HFFc6 (cell line): ENCODE measurements at regions not wholly inside any gene's neighbourhood (a gene's known extent, or its start where the extent isn't known, plus 50 kb on each side); places are given as distances from the start of the nearest gene placed in this dataset.
"Not testable (repeated sequence)": the region's sequence is repeated elsewhere in the genome, so short reads cannot be mapped to it uniquely, and the experiment has no call there.

Experiments used
- DNase-seq: peaks from one replicate; pipeline ENCODE4 v3.0.0-alpha.2; 2018
- H3K27ac Mint-ChIP-seq: 2 replicates; pipeline ENCODE4 v1.8.0; 2020; ENCODE audit warnings: mild to moderate bottlenecking, mixed read lengths
- H3K27me3 Mint-ChIP-seq: 2 replicates; pipeline ENCODE4 v1.8.0; 2021; ENCODE audit warnings: mild to moderate bottlenecking, moderate library complexity, mixed read lengths; ENCODE audit not compliant: insufficient read depth
- H3K36me3 Mint-ChIP-seq: 2 replicates; pipeline ENCODE4 v1.8.0; 2021; ENCODE audit warnings: low read depth, mixed read lengths
- H3K4me1 Mint-ChIP-seq: 2 replicates; pipeline ENCODE4 v1.8.0; 2020; ENCODE audit warnings: low read depth, mixed read lengths
- H3K4me3 Mint-ChIP-seq: 2 replicates; pipeline ENCODE4 v1.8.0; 2020; ENCODE audit warnings: mild to moderate bottlenecking, moderate library complexity, mixed read lengths
- H3K9me3 Mint-ChIP-seq: 2 replicates; pipeline ENCODE4 v1.8.0; 2020; ENCODE audit warnings: mild to moderate bottlenecking, mixed read lengths
- CTCF ChIP-seq: fragments of 200-600 bp; sonication (generic); IDR thresholded peaks from 2 replicates; pipeline ENCODE4 v1.5.0; 2021; ENCODE audit warnings: antibody characterized with exemption, mild to moderate bottlenecking

GRCh38 chr21:28485301-28486022 is 507.2 kb downstream of the LTN1 start:
- Mint-ChIP-seq H3K36me3 (peaks cover 5% of the 10 kb centered on the region; the same call in 1 of the 2 replicates), H3K4me1 (peaks cover 56% of the 10 kb centered on the region), H3K4me3 (peak overlapping the region; percentile 11; the same call in 1 of the 2 replicates), H3K9me3 (no peaks in the 10 kb centered on the region), H3K27ac (peak overlapping the region; percentile 48), H3K27me3 (no peaks in the 10 kb centered on the region; the same call in 1 of the 2 replicates)
- TF ChIP-seq CTCF = no peak
- DNase-seq = peak; percentile 32

DNA sequence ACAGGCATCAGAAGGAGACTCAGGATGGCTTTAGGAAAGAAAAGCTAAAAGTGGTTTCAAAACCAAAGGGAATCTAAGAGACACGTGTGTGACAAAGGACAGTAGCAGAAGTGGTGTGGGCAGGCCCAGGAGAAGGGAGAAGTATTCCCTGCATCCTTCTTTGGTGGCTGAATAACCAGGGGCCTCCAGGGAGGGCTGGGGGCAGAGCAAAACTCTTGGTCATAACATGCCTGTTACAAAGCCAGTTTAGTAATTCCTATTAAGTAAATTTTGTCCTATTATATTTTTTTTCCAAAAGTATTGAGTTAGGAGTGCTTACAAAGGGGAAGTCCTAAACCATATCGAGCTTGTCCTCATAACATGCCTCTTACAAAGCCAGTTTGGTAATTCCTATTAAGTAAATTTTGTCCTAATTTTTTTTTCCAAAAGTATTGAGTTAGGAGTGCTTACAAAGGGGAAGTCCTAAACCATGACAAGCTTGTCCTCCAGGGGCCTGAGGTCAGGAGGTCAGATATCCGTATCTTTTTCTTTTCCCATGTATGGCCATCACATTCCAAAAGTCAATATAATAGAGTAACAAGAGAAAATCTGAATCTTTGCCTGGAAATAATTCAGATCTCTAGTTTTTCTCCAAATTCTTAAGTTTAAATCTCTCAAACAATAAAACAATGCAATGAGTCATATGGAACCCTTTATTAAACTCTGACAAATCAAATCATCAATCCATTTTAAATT is 509.2 kb downstream of the LTN1 start:
- no peaks in the 10 kb centered on the region for H3K9me3 Mint-ChIP-seq
- peaks cover 56% of the 10 kb centered on the region for H3K4me1 Mint-ChIP-seq
- no peak for DNase-seq
- H3K4me3 Mint-ChIP-seq = no peak overlapping the region
- peaks cover 5% of the 10 kb centered on the region; the same call in 1 of the 2 replicates for H3K36me3 Mint-ChIP-seq
- H3K27me3 Mint-ChIP-seq = no peaks in the 10 kb centered on the region; the same call in 1 of the 2 replicates
- TF ChIP-seq CTCF = no peak
- no peak overlapping the region for H3K27ac Mint-ChIP-seq

GRCh38 chr21:28482657-28483056 is 510.0 kb downstream of the LTN1 start:
- Mint-ChIP-seq H3K9me3 (no peaks in the 10 kb centered on the region), H3K27me3 (no peaks in the 10 kb centered on the region; the same call in 1 of the 2 replicates), H3K27ac (no peak overlapping the region), H3K4me1 (peaks cover 54% of the 10 kb centered on the region), H3K4me3 (no peak overlapping the region), H3K36me3 (peaks cover 5% of the 10 kb centered on the region; the same call in 1 of the 2 replicates)
- no peak for DNase-seq
- no peak for TF ChIP-seq CTCF

- Mint-ChIP-seq H3K4me1 (peaks cover 40% of the 10 kb centered on the region), H3K27ac (no peak overlapping the region), H3K9me3 (no peaks in the 10 kb centered on the region), H3K4me3 (no peak overlapping the region), H3K27me3 (no peaks in the 10 kb centered on the region; the same call in 1 of the 2 replicates), H3K36me3 (no peaks in the 10 kb centered on the region)
- DNase-seq = no peak
- no peak for TF ChIP-seq CTCF
Measured at GRCh38 chr21:28480470-28480869, 512.2 kb downstream of the LTN1 start.

DNA sequence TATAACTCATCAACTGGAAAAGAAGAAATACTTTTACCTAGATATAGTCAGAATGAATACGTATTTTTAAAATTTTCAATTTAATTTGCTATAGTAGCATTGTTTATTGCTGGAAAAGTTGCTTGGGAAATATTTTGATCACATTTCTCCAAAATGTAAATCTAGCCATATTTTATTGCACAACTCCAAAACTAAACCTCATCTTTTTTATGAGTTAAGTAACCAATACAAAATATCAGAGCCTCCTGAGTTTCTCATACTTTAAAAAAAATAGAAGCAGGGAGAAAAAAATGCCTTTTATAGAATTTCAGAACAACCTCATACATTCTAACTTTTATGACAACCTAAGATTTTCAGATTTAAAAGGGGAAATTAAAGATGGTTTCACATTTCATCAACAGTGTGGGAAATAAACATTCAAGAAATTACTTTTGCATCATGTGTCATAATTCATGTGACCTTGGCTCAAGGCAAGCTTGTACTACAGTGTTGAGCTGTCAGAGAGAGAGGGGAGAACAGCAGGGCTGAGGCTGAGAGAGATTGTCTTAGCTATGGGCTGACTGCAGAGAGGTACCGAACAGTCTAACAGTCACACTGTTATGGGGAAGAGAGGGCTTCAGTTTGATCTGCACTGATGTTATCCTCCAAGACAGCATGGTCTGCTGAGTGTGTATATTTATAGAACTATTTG is 519.0 kb downstream of the LTN1 start:
- peaks cover 21% of the 10 kb centered on the region for H3K4me1 Mint-ChIP-seq
- no peaks in the 10 kb centered on the region for H3K9me3 Mint-ChIP-seq
- H3K4me3 Mint-ChIP-seq = no peak overlapping the region
- peaks cover 3% of the 10 kb centered on the region; the same call in 1 of the 2 replicates for H3K27me3 Mint-ChIP-seq
- no peaks in the 10 kb centered on the region for H3K36me3 Mint-ChIP-seq
- no peak for TF ChIP-seq CTCF
- H3K27ac Mint-ChIP-seq = no peak overlapping the region
- DNase-seq = no peak

- H3K27ac Mint-ChIP-seq, DNase-seq, H3K4me3 Mint-ChIP-seq, H3K27me3 Mint-ChIP-seq, H3K36me3 Mint-ChIP-seq, H3K9me3 Mint-ChIP-seq: not testable (repeated sequence)
- peaks cover 17% of the 10 kb centered on the region for H3K4me1 Mint-ChIP-seq
Measured at GRCh38 chr21:28472543-28472942, 520.1 kb downstream of the LTN1 start.
